ENCODE measurements at regions not wholly inside any gene's neighbourhood (a gene's known extent, or its start where the extent isn't known, plus 50 kb on each side); places are given as distances from the start of the nearest gene placed in this dataset.

DNA sequence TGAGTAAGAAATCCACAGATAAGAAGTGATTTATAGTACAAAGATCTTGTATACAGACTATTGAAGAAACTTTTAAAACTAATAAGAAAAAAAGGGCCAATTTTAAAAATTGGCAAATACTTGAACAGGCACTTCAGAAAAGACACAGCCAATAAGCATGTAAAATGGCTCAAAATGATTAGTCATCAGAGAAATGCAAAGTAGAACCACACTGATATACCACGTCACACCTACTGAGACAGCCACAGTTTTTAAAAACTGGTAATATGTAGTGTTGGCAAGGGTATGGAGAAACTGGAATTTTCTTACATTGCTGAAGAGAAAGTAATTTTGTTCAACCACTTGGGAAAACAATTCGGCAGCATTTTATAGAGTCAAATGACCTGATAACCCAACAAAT lies 488.9 kb upstream of the HTR1E start:
- no peak overlapping the region for H3K9ac ChIP-seq (ENCODE audit: insufficient read depth, low read length)
- H3K27me3 ChIP-seq (ENCODE audit: control insufficient read depth, insufficient read depth, low read length) = no peaks in the 10 kb centered on the region
- DNase-seq (ENCODE audit: low read depth in 2 of 2) = no peak
- no peak overlapping the region for H3K4me2 ChIP-seq (ENCODE audit: extremely low read depth, insufficient read depth, low read length)
- no peaks in the 10 kb centered on the region for H3K79me2 ChIP-seq (ENCODE audit: control insufficient read depth, insufficient read depth, low read length)
- H3K4me1 ChIP-seq (ENCODE audit: control insufficient read depth, extremely low read depth, insufficient read depth, low read length) = no peaks in the 10 kb centered on the region
- no peaks in the 10 kb centered on the region for H3K9me3 ChIP-seq (ENCODE audit: control insufficient read depth, insufficient read depth, low read depth, low read length)
- no peaks in the 10 kb centered on the region for H3K36me3 ChIP-seq (ENCODE audit: control insufficient read depth, insufficient read depth, low read length)
- no peak overlapping the region for H3K4me3 ChIP-seq (replicated peaks in 1 of 4; ENCODE audit: control extremely low read depth in 1 of 4, insufficient read depth in 1 of 4, low read depth in 3 of 4, low read length in 4 of 4)
- H3K27ac ChIP-seq (ENCODE audit: insufficient read depth, low read length) = no peak overlapping the region
- TF ChIP-seq EZH2 (IDR thresholded peaks at IDR 0.05; ENCODE audit: low read length, missing control alignments) = no peak
- TF ChIP-seq, protein P1, sequence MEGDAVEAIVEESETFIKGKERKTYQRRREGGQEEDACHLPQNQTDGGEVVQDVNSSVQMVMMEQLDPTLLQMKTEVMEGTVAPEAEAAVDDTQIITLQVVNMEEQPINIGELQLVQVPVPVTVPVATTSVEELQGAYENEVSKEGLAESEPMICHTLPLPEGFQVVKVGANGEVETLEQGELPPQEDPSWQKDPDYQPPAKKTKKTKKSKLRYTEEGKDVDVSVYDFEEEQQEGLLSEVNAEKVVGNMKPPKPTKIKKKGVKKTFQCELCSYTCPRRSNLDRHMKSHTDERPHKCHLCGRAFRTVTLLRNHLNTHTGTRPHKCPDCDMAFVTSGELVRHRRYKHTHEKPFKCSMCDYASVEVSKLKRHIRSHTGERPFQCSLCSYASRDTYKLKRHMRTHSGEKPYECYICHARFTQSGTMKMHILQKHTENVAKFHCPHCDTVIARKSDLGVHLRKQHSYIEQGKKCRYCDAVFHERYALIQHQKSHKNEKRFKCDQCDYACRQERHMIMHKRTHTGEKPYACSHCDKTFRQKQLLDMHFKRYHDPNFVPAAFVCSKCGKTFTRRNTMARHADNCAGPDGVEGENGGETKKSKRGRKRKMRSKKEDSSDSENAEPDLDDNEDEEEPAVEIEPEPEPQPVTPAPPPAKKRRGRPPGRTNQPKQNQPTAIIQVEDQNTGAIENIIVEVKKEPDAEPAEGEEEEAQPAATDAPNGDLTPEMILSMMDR (conservative IDR thresholded peaks at IDR 0.05 in 1 of 2, IDR thresholded peaks at IDR 0.05 in 1 of 2; ENCODE audit: low read depth in 1 of 2, low read length in 2 of 2) = no peak
- no peaks in the 10 kb centered on the region for H4K20me1 ChIP-seq (ENCODE audit: control insufficient read depth, extremely low read depth, insufficient read depth, low read length)
- H2AFZ ChIP-seq (ENCODE audit: low read length) = no peak overlapping the region

DNA sequence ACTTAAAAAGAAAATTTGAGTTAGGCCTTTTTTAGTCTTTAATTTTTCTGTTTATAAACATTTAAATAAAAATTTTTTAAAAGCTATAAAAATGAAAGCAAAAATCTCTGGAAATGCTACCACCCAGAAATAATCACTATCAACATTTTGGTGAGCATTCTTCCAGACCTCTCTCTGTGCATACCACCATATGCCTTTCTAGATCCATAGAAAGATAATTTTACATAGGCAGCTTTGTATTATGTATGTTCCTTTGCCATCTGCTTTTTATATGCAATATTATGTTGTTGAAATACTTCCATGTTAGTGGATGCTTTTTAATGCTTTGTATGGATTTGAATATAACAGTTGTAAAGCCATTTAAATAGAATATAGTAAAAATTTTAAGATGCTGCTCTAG lies 496.7 kb upstream of the HTR1E start:
- Histone ChIP-seq H3K4me3 (replicated peaks in 1 of 4; ENCODE audit: control extremely low read depth in 1 of 4, insufficient read depth in 1 of 4, low read depth in 3 of 4, low read length in 4 of 4) (no peak overlapping the region), H3K79me2 (ENCODE audit: control insufficient read depth, insufficient read depth, low read length) (no peaks in the 10 kb centered on the region), H3K27ac (ENCODE audit: insufficient read depth, low read length) (no peak overlapping the region), H3K9ac (ENCODE audit: insufficient read depth, low read length) (no peak overlapping the region), H2AFZ (ENCODE audit: low read length) (no peak overlapping the region), H4K20me1 (ENCODE audit: control insufficient read depth, extremely low read depth, insufficient read depth, low read length) (no peaks in the 10 kb centered on the region), H3K36me3 (ENCODE audit: control insufficient read depth, insufficient read depth, low read length) (no peaks in the 10 kb centered on the region), H3K9me3 (ENCODE audit: control insufficient read depth, insufficient read depth, low read depth, low read length) (no peaks in the 10 kb centered on the region), H3K4me2 (ENCODE audit: extremely low read depth, insufficient read depth, low read length) (no peak overlapping the region), H3K4me1 (ENCODE audit: control insufficient read depth, extremely low read depth, insufficient read depth, low read length) (no peaks in the 10 kb centered on the region), H3K27me3 (ENCODE audit: control insufficient read depth, insufficient read depth, low read length) (no peaks in the 10 kb centered on the region)
- no peak for TF ChIP-seq EZH2 (IDR thresholded peaks at IDR 0.05; ENCODE audit: low read length, missing control alignments)
- TF ChIP-seq, protein P1 (conservative IDR thresholded peaks at IDR 0.05 in 1 of 2, IDR thresholded peaks at IDR 0.05 in 1 of 2; ENCODE audit: low read depth in 1 of 2, low read length in 2 of 2) = no peak
- no peak for DNase-seq (ENCODE audit: low read depth in 2 of 2)

DNA sequence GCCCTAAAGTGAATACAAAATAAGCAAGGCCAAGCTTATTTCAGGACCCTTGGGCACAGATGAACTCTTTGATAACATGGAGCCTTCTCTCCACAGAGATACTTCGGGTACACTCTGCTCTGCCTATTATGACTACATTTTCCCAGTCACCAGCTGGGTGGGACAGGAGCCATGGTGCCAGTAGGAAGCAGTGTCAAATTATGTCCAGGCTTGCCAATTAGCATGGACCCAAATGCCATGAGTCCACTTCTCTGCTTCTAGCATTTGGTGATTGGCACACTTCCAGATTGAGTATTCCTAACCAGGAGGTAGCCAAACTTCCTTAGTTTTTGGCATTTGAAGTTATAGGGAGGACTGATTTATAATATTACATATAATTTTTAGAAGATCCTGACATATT lies 513.8 kb upstream of the HTR1E start:
- Histone ChIP-seq H3K9ac (ENCODE audit: insufficient read depth, low read length) (no peak overlapping the region), H2AFZ (ENCODE audit: low read length) (no peak overlapping the region), H4K20me1 (ENCODE audit: control insufficient read depth, extremely low read depth, insufficient read depth, low read length) (no peaks in the 10 kb centered on the region), H3K27me3 (ENCODE audit: control insufficient read depth, insufficient read depth, low read length) (no peaks in the 10 kb centered on the region), H3K27ac (ENCODE audit: insufficient read depth, low read length) (no peak overlapping the region), H3K79me2 (ENCODE audit: control insufficient read depth, insufficient read depth, low read length) (no peaks in the 10 kb centered on the region), H3K4me1 (ENCODE audit: control insufficient read depth, extremely low read depth, insufficient read depth, low read length) (no peaks in the 10 kb centered on the region), H3K36me3 (ENCODE audit: control insufficient read depth, insufficient read depth, low read length) (no peaks in the 10 kb centered on the region), H3K9me3 (ENCODE audit: control insufficient read depth, insufficient read depth, low read depth, low read length) (no peaks in the 10 kb centered on the region), H3K4me2 (ENCODE audit: extremely low read depth, insufficient read depth, low read length) (no peak overlapping the region), H3K4me3 (replicated peaks in 1 of 4; ENCODE audit: control extremely low read depth in 1 of 4, insufficient read depth in 1 of 4, low read depth in 3 of 4, low read length in 4 of 4) (no peak overlapping the region)
- TF ChIP-seq, protein P1 (conservative IDR thresholded peaks at IDR 0.05 in 1 of 2, IDR thresholded peaks at IDR 0.05 in 1 of 2; ENCODE audit: low read depth in 1 of 2, low read length in 2 of 2) = no peak
- no peak for TF ChIP-seq EZH2 (IDR thresholded peaks at IDR 0.05; ENCODE audit: low read length, missing control alignments)
- no peak for DNase-seq (ENCODE audit: low read depth in 2 of 2)

Measured in fibroblast of lung (primary cell).